Ishikawa (cell line): ENCODE measurements at regions not wholly inside any gene's neighbourhood (a gene's known extent, or its start where the extent isn't known, plus 50 kb on each side); places are given as distances from the start of the nearest gene placed in this dataset.

Source experiments
- CEBPB ChIP-seq: IDR thresholded peaks from 2 replicates; pipeline ENCODE4 v1.6.1; 2012
- FOXM1 ChIP-seq: IDR thresholded peaks from 2 replicates; pipeline ENCODE4 v1.6.1; 2012; ENCODE audit warnings: low read depth, borderline replicate concordance
- MAX ChIP-seq: IDR thresholded peaks from 2 replicates; pipeline ENCODE4 v1.6.1; 2012
- NFIC ChIP-seq: IDR thresholded peaks from 2 replicates; pipeline ENCODE4 v1.6.1; 2012
- RAD21 ChIP-seq: IDR thresholded peaks from 2 replicates; pipeline ENCODE4 v1.6.1; 2012; ENCODE audit warnings: low read depth
- REST ChIP-seq: IDR thresholded peaks from 2 replicates; pipeline ENCODE4 v1.6.1; 2012; ENCODE audit warnings: low read depth, mild to moderate bottlenecking
- TAF1 ChIP-seq: IDR thresholded peaks from 2 replicates; pipeline ENCODE4 v1.6.1; 2012; ENCODE audit warnings: low read depth, mild to moderate bottlenecking
- TCF12 ChIP-seq: IDR thresholded peaks from 2 replicates; pipeline ENCODE4 v1.6.1; 2012; ENCODE audit warnings: low read depth
- TEAD4 ChIP-seq: IDR thresholded peaks from 2 replicates; pipeline ENCODE4 v1.6.1; 2012
- USF1 ChIP-seq: IDR thresholded peaks from 2 replicates; pipeline ENCODE4 v1.6.1; 2012
- YY1 ChIP-seq: IDR thresholded peaks from 2 replicates; pipeline ENCODE4 v1.6.1; 2012; ENCODE audit warnings: low read depth
- ZBTB7A ChIP-seq: IDR thresholded peaks from 2 replicates; pipeline ENCODE4 v1.6.1; 2012; ENCODE audit warnings: low read depth

GRCh38 chrX:125786316-125786715, 379.8 kb downstream of the DCAF12L2 start:
- TF ChIP-seq YY1 = no peak
- no peak for TF ChIP-seq FOXM1
- no peak for TF ChIP-seq CEBPB
- no peak for TF ChIP-seq TEAD4
- TF ChIP-seq TAF1 = no peak
- TF ChIP-seq MAX = no peak
- no peak for TF ChIP-seq REST
- no peak for TF ChIP-seq RAD21

GRCh38 chrX:125791787-125792186, 374.3 kb downstream of the DCAF12L2 start:
- TF ChIP-seq TCF12 = no peak
- TF ChIP-seq REST = no peak
- TF ChIP-seq CEBPB = no peak
- no peak for TF ChIP-seq NFIC
- TF ChIP-seq MAX = no peak
- no peak for TF ChIP-seq RAD21

GRCh38 chrX:125810856-125811255, 355.2 kb downstream of the DCAF12L2 start:
- TF ChIP-seq REST (no peak), CEBPB (no peak), ZBTB7A (no peak), FOXM1 (no peak), NFIC (no peak), MAX (no peak), TEAD4 (no peak), RAD21 (no peak)

GRCh38 chrX:125826080-125826479, 340.0 kb downstream of the DCAF12L2 start:
- TF ChIP-seq NFIC (no peak), REST (no peak), USF1 (no peak), FOXM1 (no peak), TEAD4 (no peak), RAD21 (no peak), YY1 (no peak), MAX (no peak)
